PC-9 (cell line): ENCODE measurements at regions not wholly inside any gene's neighbourhood (a gene's known extent, or its start where the extent isn't known, plus 50 kb on each side); places are given as distances from the start of the nearest gene placed in this dataset.

Experiments
- BruUV-seq: library from RNA; stranded (reverse); fragments of 400-500 nt; replicated peaks from 2 replicates; lab custom pipeline; 2021; lab: Mats Ljungman, UMichigan
- CTCF ChIA-PET: fragments of 300-600 bp; sonication (Branson Sonifier 250); formaldehyde crosslinking; loops from one replicate; lab custom pipeline; 2022; ENCODE audit warnings: antibody characterized with exemption; lab: Charles Lee
- POLR2A ChIA-PET: fragments of 300-600 bp; sonication (Branson Sonifier 250); formaldehyde crosslinking; loops from one replicate; lab custom pipeline; 2022; ENCODE audit warnings: antibody characterized with exemption; ENCODE audit not compliant: unreplicated experiment; lab: Charles Lee
- DNase-seq, 2 experiments: peaks; one replicate each; pipeline versions ENCODE4 v3.0.0 to v3.0.0-alpha.2; 2015 to 2022; ENCODE audit warnings: mixed read lengths in 1 of 2
- H2AFZ ChIP-seq: fragments of 200-600 bp; sonication (generic); 2 replicates; pipeline ENCODE4 v1.8.1; 2017; ENCODE audit warnings: antibody characterized with exemption
- H3F3A ChIP-seq: fragments of 200-600 bp; sonication (generic); 2 replicates; pipeline ENCODE4 v1.8.1; 2017; ENCODE audit warnings: antibody characterized with exemption, mild to moderate bottlenecking, low read depth; ENCODE audit not compliant: insufficient read depth
- H3K27ac ChIP-seq: fragments of 200-600 bp; sonication (generic); 2 replicates; pipeline ENCODE4 v1.6.1; 2016; ENCODE audit warnings: mixed run types
- H3K27me3 ChIP-seq: fragments of 200-600 bp; sonication (generic); 2 replicates; pipeline ENCODE4 v1.6.1; 2016; ENCODE audit warnings: low read depth, mixed run types; ENCODE audit not compliant: insufficient read depth
- H3K36me3 ChIP-seq: fragments of 200-600 bp; sonication (generic); 2 replicates; pipeline ENCODE4 v1.6.1; 2016; ENCODE audit warnings: low read depth, mixed run types
- H3K4me1 ChIP-seq: fragments of 200-600 bp; sonication (generic); replicated peaks from 2 replicates; pipeline ENCODE4 v1.6.1; 2016; ENCODE audit warnings: mixed run types; ENCODE audit not compliant: insufficient read depth
- H3K4me2 ChIP-seq: fragments of 200-600 bp; sonication (generic); 2 replicates; pipeline ENCODE4 v1.6.1; 2017; ENCODE audit warnings: mixed run types
- H3K4me3 ChIP-seq: fragments of 200-600 bp; sonication (generic); 2 replicates; pipeline ENCODE4 v1.6.1; 2016; ENCODE audit warnings: mixed run types
- H3K79me2 ChIP-seq: fragments of 200-600 bp; sonication (generic); 2 replicates; pipeline ENCODE4 v1.6.1; 2017; ENCODE audit warnings: low read depth, mixed run types
- H3K9me2 ChIP-seq: fragments of 200-600 bp; sonication (generic); 2 replicates; pipeline ENCODE4 v1.8.1; 2017; ENCODE audit warnings: mild to moderate bottlenecking; ENCODE audit not compliant: insufficient read depth
- H3K9me3 ChIP-seq: fragments of 200-600 bp; sonication (generic); 2 replicates; pipeline ENCODE4 v1.8.1; 2016; ENCODE audit warnings: low read depth; ENCODE audit not compliant: insufficient read depth
- H4K20me1 ChIP-seq: fragments of 200-600 bp; sonication (generic); 2 replicates; pipeline ENCODE4 v1.8.1; 2017; ENCODE audit not compliant: insufficient read depth
- EZH2 ChIP-seq: fragments of 200-600 bp; sonication (generic); IDR thresholded peaks from 2 replicates; pipeline ENCODE4 v1.8.0; 2017; ENCODE audit warnings: antibody characterized with exemption, low read depth
- intact Hi-C: fragments of 100-400 bp; cut with micrococcal nuclease; formaldehyde crosslinking; loops from one replicate; pipeline ENCODE4 v1.10.0; 2022; ENCODE audit not compliant: unreplicated experiment
- TF ChIP-seq, protein P1 (sequence below): fragments of 200-600 bp; sonication (generic); conservative IDR thresholded peaks from 2 replicates; pipeline ENCODE4 v1.6.1; 2017; ENCODE audit warnings: mixed run types, antibody characterized with exemption, mild to moderate bottlenecking, moderate library complexity

DNA sequence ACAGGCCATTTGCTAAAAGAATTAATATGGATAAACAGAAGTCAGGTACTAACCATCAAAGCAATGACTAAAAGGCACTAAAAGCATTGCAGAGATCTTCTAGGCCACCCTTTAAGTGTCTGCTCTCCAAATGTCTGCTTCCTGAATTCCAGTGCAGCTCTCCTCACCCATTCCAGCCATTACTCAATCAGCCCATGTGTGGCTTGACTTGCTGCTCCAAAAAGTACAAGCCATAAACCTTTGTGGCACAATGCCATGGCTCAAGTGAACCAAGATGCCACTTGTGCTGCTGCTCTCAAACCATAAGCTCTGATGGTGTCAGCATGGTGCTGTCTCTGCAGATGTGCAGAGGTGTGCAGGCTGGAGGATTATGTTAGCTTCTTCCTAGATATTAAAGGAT is 290.2 kb upstream of the POU5F2 start:
- H3K27ac ChIP-seq = no peak overlapping the region
- intact Hi-C loops = no loop called here
- H4K20me1 ChIP-seq = no peaks in the 10 kb centered on the region
- H3K9me3 ChIP-seq = no peaks in the 10 kb centered on the region
- H3K9me2 ChIP-seq = no peaks in the 10 kb centered on the region
- BruUV-seq = no TSS peak
- TF ChIP-seq, protein P1, sequence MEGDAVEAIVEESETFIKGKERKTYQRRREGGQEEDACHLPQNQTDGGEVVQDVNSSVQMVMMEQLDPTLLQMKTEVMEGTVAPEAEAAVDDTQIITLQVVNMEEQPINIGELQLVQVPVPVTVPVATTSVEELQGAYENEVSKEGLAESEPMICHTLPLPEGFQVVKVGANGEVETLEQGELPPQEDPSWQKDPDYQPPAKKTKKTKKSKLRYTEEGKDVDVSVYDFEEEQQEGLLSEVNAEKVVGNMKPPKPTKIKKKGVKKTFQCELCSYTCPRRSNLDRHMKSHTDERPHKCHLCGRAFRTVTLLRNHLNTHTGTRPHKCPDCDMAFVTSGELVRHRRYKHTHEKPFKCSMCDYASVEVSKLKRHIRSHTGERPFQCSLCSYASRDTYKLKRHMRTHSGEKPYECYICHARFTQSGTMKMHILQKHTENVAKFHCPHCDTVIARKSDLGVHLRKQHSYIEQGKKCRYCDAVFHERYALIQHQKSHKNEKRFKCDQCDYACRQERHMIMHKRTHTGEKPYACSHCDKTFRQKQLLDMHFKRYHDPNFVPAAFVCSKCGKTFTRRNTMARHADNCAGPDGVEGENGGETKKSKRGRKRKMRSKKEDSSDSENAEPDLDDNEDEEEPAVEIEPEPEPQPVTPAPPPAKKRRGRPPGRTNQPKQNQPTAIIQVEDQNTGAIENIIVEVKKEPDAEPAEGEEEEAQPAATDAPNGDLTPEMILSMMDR = no peak
- no peak for TF ChIP-seq EZH2
- H3K79me2 ChIP-seq = no peaks in the 10 kb centered on the region
- H3K4me2 ChIP-seq = no peak overlapping the region
- no peaks in the 10 kb centered on the region for H3K4me1 ChIP-seq
- no peaks in the 10 kb centered on the region for H3F3A ChIP-seq
- DNase-seq = no peak
- H3K36me3 ChIP-seq = no peaks in the 10 kb centered on the region
- H2AFZ ChIP-seq = no peak overlapping the region
- H3K4me3 ChIP-seq = no peak overlapping the region
- H3K27me3 ChIP-seq = no peaks in the 10 kb centered on the region
- ChIA-PET CTCF (no interaction called here), POLR2A (interaction anchor here (0.5 kb wide), 1 partner anchor 274 kb away, joined by 8 read pairs; no protein-coding TSS in a partner anchor)

DNA sequence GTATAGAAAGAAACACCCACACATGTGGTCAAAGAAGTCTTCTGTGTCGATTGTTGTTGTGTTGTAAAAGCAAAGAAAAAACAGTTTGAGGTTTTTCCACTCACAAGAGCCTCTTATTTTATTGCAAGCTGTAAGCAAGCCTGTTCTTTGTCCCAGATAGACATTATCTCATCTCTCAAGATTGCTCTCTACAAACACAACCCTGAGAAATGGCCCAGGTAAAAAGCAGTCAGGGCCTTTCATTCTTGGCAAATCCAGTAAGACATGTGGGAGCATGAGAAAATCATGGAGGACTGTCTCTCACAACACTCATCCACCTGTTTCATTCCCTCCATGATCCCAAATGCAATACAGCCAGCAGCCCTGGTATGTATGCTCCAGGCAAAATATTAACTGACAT is 286.6 kb upstream of the POU5F2 start:
- H3K36me3 ChIP-seq = no peaks in the 10 kb centered on the region
- H3K4me2 ChIP-seq = no peak overlapping the region
- H3K9me3 ChIP-seq = no peaks in the 10 kb centered on the region; the same call in 1 of the 2 replicates
- no peak overlapping the region for H3K27ac ChIP-seq
- BruUV-seq = no TSS peak
- POLR2A ChIA-PET = no interaction called here
- H3K4me1 ChIP-seq = no peaks in the 10 kb centered on the region
- H2AFZ ChIP-seq = no peak overlapping the region
- no peak for TF ChIP-seq EZH2
- TF ChIP-seq, protein P1 = no peak
- no peaks in the 10 kb centered on the region for H3F3A ChIP-seq
- no peak for DNase-seq
- intact Hi-C loops = no loop called here
- no peaks in the 10 kb centered on the region for H3K79me2 ChIP-seq
- H3K4me3 ChIP-seq = no peak overlapping the region
- H3K9me2 ChIP-seq = no peaks in the 10 kb centered on the region
- H4K20me1 ChIP-seq = no peaks in the 10 kb centered on the region
- CTCF ChIA-PET = no interaction called here
- no peaks in the 10 kb centered on the region for H3K27me3 ChIP-seq

DNA sequence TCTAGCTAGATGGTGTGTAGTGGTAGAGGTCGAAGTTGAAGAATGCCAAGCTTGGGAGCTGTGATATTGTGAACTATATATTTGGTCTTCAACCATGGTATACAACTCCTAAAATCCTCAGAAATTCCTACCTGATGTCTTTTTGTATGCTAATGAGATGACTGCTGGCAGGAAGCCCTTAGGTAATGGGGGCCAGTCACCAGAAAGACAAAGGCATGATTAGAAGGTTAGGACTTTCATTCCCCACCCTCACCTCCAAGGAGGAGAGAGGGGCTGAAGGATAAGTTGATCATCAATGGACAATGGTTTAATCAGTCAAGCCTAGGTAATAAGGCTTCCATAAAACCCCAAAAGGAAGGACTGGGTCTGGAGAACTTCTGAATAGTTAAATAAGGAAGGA is 285.7 kb upstream of the POU5F2 start:
- no TSS peak for BruUV-seq
- H3K27ac ChIP-seq = no peak overlapping the region
- no peaks in the 10 kb centered on the region for H3K36me3 ChIP-seq
- no peaks in the 10 kb centered on the region for H3K9me2 ChIP-seq
- H3K9me3 ChIP-seq = no peaks in the 10 kb centered on the region; the same call in 1 of the 2 replicates
- intact Hi-C loops = no loop called here
- CTCF ChIA-PET = no interaction called here
- no peaks in the 10 kb centered on the region for H3F3A ChIP-seq
- H2AFZ ChIP-seq = no peak overlapping the region
- H3K4me1 ChIP-seq = no peaks in the 10 kb centered on the region
- no peak overlapping the region for H3K4me3 ChIP-seq
- no peaks in the 10 kb centered on the region for H4K20me1 ChIP-seq
- no peaks in the 10 kb centered on the region for H3K79me2 ChIP-seq
- no peak for TF ChIP-seq EZH2
- TF ChIP-seq, protein P1 = no peak
- no peak overlapping the region for H3K4me2 ChIP-seq
- POLR2A ChIA-PET = no interaction called here
- no peaks in the 10 kb centered on the region for H3K27me3 ChIP-seq
- DNase-seq = no peak
